Skin of body (tissue), 1 donor: ENCODE measurements at regions not wholly inside any gene's neighbourhood (a gene's known extent, or its start where the extent isn't known, plus 50 kb on each side); places are given as distances from the start of the nearest gene placed in this dataset.

Experiments used
- DNase-seq: peaks from one replicate; lab custom pipeline; 2025; lab: John Stamatoyannopoulos, UW

DNA sequence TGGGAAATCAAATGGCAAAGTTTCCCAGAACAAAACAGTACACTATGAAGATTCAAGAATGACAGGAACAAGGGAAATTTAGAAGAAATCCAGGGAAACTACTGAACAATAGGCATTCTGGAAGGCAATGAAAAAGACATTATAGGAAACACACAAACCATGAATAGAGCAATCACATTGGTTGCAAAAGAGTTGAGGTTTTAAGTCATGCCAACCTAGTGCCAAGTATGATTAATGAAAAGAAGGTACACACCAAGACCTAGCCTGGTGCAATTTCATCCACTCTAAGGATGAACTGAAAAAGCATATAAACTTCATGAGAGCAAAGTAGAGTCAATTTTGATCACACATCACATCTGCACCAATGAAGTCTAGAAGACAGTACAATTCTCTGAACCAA lies 326.9 kb downstream of the PDHA2 start:
- no peak for DNase-seq

DNA sequence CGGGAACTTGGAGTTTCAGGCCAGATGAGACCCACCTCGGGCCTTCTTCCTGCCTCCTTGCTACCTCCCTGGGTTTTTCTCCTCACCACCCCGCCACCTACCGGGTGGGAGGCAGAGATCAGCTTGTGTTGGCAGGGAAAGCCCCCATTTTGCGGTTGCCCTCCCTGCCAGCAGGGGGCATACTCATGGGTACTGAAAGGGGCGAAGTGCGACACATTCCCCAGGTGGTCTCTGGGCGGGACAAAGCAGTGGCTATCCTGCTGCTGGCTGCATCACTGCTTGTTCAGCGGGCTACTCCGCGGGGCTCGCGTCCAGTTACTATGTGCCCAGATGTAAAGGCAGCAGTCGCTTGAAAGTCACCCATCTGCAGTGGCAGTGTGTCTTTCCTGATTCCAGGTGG lies 330.3 kb downstream of the PDHA2 start:
- no peak for DNase-seq

DNA sequence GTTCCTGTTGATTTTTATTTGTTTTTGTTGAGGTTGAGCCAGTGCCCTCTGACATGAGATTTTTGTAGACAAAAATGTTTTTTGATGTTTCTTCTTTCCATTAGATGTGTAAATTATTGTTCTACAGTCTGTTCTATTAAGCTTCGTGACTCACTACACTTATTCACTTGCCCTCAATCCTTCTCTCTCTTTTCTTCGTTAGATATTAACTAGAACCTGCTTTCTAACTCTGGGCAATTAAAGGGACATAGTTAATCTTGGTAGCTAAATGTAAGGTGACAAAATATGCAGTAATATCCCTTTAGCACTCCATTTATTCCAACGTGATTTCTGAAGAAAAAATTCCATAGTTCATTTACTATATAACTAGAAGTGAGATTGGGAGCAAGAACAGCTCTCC lies 333.9 kb downstream of the PDHA2 start:
- no peak for DNase-seq

DNA sequence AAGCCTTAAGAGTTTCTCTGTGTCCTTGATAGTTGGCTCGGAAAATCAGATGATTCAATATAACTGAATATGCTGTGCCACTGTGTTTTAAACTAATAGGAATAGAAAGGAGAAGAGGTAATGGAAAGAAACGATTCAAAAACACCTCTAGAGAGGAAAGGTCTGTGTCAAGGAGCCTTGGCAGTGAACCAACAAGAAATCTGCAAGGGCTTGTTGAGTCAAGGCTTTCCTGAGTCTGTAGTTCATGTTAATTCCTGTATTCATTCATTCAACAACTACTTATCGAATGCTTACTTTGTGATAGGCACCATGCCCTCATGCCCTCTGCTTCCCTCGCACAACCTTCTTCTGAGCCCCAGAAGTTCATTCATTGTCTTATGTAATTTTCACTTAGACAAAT lies 336.0 kb downstream of the PDHA2 start:
- DNase-seq = no peak

DNA sequence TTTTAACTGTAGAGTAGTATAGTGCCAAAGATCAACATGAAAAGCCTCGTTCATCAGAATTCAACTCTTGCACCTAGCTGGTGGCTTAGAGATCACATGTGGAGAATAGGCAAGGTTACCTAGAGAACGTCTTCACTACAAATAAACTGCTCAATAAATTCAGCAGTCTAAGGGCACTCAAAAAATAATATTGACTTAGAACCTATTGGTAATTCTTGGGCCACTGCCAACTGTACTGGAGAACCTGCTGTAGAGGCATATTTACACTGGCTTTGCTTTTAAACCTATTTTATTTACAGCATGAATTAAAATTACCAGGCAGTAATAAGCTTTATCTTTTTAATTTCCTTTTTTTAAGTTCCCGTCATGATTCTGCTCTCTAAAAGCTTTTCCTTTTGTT lies 343.7 kb downstream of the PDHA2 start:
- DNase-seq = no peak

DNA sequence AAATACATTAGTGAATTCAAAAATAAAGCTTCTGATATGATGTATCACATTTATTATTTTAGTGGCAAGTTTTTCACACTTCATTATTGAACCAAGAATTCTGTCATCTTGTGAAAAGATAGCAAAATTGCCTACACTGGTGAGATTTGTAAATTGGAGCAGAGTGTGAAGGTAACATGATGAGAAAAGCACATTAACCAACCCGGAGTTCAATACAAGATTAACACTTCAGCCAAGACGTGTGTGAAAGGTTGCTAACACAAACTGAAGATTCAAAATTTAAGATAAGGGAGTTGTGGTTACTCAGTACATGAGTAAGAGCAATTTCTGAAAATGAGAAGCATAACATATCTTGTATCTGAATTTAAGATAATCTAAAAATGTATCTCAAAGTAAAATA lies 346.7 kb downstream of the PDHA2 start:
- no peak for DNase-seq

DNA sequence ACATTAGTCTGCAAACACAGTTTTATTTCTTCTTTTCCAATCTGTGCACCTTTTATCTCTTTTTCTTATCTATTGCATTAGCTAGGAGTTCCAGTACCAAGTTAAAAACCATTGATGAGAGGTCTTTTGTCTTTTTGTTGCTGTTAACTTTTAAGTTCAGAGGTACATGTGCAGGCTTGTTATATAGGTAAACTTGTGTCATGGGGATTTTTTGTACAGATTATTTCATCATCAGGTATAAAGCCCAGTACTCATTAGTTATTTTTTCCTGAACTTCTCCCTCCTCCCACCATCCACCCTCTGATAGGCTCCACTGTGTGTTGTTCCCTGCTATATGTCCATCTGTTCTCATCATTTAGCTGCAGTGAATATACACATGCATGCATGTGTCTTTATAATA lies 349.9 kb downstream of the PDHA2 start:
- DNase-seq = no peak

DNA sequence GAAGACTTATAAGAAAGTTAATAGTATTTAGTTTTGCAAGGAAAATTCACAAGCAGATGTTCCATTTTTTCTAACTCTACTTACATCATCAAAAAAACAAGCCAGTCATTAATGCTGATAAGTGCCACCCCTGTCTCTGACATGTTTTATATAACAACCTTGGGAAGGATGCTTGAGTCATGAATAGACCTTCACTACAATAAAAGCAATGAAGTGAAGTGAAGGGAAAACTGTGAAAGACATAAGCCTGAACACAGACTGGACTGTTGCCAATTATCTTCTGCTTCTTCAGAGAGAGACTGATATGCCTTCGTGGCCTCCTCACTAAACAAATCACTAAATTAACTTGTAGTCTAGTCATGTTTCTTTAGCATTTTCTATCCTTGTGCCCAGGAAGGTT lies 353.2 kb downstream of the PDHA2 start:
- no peak for DNase-seq

DNA sequence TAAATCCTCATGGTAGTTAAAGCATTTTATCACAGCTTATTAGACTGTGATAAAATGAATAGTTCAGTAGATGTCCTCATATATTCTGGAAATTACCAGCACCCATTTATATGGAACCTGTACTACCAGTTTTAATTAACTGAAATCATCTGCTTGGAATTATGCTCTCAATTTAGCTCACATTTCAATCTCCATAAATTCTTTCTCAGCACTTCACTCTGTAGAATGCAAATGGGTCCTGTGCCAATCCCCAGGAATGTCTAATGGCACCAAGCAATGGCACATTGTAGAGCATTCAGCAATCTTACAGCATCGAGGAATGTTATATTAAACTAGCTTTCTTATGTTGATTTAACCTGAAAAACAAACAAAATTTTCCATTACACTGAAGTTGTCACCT lies 355.1 kb downstream of the PDHA2 start:
- DNase-seq = no peak

DNA sequence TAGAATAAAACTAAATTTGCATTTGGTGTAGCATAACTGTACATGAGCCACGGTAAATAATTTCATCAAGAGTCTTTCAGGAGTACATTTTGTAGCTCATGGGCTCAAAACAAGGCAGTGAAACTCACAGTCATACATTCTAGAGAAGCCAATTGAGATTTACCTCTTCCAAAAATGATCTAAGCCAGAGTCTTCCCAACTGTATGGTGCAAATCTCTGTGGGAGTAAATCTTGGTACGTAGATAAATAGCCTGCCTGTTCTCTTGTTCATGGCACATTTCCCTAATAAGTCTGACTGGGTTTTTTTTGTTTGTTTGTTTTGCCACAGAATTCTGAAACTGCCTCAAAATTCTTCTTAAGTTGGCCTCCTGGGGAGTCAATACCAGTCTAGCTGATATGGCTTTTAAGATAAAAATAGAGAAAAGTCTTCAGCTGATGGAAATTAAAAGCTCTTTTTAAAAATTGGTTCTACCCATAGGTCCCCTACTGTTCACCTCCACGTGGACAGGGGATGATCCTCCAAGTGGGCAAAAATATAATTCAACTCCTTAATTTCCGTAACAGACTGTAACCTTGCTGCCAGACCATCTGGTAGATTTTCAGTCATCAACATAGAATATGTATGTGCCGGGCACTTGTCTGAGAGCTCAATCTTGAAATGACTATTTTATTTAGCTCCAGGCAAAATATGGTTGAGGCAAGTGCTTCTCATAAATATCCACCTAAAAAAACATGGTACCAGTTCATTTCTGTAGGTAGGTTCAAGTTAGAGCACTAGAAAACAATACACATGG lies 365.4 kb downstream of the PDHA2 start:
- no peak for DNase-seq

DNA sequence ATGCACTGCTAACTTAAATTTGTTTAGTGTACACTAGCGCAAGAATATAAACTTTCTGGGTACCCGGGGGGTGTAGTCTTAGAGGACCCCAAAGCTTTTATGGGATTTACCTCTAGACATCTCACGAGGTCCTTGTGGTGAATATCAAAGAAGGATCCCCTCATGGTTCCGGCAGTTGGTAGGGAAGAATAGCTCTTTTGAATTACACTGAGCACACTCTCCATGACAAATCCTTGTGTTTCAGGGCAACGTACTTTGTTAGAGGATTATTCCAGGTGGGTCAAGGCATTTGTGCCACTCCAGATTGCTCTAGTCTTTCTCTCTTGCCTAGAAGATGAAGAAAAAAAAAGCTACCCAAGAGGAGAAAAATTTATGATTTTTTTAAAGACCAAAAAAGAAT lies 387.6 kb downstream of the PDHA2 start:
- no peak for DNase-seq

DNA sequence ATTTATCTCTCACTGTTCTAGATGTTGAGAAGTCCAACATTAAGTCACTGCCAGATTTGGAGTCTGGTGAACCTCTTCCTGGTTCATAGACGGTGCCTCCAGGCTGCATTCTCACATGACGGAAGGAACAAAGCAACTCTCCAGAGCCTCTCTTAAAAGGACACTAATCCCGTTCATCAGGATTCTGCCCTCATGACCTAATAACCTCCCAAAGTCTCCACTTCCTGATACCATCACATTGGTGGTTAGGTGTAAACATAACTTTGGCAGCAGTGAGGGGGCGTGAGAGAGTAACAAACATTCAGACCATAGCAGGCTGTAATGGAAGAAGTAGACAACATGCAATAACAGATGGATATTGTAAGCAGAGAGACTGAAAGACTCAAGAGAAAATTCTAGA lies 388.6 kb downstream of the PDHA2 start:
- no peak for DNase-seq

DNA sequence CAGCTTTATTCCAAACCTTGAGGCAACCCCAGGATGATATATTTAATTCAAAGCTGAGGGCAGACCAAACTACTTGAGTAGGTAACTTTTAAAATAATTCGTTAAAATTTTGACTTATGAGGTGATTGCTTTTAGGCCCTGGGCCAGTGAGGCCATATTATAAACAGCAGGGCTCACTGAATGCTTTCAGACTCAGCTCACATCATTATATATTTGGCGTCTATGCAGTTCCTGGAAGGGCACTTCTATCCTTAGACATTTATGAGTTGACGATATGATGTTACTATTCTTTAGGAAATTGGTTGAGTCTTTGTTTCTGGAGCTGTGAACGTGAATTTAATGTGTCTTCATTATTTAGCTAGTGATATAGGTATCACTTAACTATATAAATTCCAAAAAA lies 400.1 kb downstream of the PDHA2 start:
- DNase-seq = no peak

DNA sequence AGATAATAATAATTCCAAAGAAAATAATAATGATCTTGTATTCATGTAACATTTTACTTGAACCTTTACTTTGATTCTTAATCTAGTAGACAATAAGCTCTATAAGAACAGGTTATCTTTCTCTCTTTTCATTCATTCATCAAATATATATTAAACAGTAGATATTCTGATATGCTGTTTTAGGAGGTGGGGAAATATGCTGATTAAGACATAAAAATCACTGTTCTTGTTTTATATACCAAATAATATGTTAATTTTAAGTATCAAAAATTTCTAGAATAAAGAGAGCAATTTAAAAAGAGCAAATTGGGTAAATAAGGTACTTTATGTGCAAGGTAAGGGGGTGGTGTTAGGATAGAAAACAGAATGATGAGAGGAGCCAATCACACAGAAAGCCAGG lies 401.9 kb downstream of the PDHA2 start:
- DNase-seq = no peak

DNA sequence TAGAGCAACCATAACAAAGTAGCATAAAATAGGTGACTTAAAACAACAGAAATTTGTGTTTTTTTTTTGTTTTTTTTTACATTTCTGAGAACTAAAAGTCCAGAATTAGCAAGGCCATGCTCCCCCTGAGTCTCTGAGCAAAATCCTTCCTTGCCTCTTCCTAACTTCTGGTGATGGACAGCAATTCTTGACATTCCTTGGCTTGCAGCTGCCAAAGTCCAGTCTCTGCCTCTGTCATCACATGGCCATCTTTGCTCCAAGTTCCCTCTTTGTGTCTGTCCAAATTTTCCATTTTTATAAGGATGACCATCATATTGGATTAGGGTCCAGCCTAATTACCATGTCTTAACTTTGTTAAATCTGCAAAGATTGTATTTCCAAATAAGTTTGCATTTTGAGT lies 407.2 kb downstream of the PDHA2 start:
- no peak for DNase-seq

DNA sequence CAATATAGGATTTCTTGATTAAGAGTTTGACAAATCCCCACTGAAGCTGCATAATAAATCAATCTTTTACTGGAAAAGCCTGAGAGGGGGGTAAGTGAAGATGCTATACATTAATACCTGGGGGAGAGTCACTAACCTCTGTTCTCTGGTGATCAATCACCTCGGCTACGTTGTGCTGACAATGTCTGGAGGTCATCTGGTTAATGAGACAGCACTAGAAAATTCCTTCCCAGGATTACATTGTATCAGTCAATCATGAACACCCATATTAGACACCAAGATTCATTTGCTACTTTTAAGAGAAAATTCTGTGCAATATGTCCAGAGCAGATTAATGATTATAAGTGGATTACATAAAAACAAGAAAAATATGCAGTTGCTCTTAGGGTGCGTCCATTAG lies 408.3 kb downstream of the PDHA2 start:
- no peak for DNase-seq

DNA sequence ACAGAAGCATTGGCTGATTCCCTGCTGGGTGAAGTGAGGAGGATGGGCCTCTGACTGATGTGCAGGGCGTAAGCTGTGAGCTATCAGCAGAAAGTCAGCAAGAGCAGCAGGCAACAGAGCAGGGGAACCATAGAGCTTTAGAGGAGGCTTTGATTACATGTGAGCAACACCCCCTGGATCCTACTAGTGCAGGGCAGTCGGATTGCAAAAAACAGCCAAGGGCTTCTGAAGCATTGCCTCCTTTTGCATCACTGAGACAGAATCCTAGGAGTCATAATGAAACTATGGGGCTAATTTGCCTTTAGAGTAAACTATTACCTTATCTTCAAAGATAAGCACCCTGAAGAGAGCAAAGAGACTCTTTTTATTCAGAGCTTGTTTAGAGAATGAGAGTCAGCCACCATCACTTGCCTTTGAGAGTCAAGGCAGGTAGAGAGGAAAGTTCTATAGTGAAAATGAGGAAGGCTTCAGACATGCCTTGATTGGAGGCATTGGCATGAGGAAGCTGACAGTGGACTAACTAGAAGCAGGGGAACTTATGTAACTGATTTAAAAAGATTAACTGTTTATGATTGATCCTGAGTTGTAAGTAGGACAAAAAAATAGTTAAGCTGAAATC lies 420.3 kb downstream of the PDHA2 start:
- no peak for DNase-seq

DNA sequence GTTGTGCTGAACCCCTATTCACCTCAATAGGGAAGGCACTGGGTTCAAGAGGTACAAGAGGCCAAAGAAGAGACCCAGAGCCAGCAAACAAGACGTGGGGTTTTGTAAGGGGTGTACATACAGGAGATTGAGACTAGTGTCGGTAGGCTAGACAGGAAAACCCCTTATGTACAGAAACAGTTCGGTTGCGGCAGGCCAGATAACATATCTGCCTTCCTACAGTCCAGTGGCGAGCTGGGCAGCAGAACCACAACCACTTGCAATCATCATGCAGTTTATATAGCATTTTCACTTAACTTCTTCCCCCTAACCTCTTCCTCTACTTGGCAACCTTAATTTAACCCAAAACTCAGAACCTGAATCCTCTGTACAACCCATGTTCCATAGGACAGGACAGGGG lies 422.2 kb downstream of the PDHA2 start:
- no peak for DNase-seq

DNA sequence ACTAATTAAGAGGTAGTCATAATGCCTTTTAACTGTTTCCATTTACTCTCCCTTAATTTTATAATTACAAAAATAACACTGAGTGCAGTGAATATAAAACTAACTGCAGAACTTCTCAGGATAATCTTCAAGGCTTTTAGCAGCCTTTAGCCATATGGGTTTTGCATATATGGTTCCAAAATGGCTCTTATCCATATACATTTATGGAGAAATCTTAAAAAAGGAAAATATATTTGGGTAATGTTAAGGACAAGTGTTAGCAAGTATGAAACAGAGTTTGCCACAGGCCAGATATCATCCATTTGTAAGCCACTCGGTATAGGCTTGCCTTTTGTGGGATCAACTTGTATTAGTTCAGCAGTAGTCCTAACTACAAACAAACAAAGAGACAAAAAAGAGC lies 423.4 kb downstream of the PDHA2 start:
- no peak for DNase-seq

DNA sequence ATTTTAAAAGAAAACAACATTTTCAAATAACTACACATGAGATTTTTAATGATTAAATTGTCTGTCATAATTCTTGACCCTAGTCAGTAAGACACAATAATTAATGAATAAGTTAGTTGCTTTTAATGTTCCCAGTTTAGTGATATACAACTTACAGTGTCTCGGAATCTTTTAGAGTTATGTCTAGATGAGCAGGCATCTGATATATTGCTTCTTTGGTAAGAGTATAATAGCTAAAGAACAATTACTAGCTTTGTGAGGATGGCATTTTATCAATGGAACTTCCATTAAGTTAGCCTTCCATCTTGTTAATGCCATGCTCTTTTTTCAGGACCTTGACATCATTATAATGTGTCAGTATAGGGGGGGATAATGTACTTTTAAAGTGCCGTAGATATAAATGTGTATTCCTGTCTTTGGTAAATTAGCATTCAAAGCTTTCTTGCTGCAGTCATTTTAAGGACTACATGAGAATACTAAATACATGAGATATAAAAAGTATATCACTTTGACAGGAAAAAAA lies 425.1 kb downstream of the PDHA2 start:
- DNase-seq = no peak

DNA sequence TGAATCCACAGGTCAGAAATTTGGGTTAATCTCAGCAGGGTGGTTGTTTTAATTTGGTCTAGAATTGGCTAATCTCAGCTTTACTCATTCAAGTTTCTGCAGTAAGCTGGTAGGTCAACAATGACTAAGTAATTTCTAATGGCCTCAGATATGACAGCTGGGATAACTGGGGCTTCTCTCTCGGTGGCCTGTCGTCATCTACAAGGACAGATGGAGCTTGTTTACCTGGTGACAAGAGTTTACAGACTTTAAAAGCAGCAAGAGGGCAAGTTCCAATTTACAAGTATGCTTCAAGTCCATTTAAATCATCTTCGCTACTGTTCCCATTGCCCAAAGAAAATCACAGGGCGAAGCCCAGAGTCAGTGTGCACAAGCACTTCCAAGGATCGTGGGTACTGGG lies 453.9 kb downstream of the PDHA2 start:
- no peak for DNase-seq

DNA sequence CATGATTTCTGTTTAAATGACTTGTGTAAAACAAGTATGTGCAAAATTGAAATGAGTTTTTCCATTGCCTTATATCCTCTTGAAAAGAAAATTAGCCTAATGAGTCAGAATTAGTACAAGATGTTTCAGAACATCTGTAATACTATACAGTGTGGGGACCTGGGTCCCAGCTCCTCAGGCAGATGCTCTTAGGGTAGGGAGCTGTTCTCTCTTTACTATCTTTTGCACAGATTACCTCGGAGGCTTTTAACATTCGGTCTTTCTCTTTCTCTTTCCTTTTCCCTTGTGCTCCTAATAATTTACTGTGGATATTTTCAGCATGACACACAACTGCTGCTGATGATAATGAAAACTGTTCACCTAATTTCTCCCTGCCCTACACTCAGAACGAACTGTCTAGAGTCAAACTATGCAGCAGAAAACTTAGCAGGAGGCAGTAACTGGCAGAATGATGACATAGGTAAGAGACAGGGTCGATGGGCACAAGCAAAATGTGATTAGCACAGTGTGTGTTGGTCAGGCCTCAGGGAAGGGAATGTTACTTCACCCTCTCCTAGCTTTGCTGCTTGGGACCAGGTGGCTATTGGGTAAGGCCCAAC lies 455.3 kb downstream of the PDHA2 start:
- DNase-seq = no peak

DNA sequence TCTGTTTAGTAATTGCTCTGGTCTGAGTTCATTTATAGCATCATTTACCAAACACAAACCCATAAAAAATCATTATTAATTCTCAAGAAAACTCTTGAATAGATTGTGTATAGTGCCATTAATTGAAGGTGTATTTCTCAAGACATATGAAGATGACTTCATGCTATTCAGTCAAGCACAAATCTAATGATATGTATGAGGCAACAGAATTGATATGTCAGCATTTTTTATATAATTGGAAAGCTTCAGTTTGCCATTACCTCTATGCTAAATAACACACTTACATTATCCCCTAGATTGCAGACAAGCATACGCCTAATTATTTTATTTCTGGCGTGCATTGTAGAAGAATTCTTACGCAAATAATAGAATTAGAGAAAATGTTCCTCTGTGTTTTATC lies 461.8 kb downstream of the PDHA2 start:
- DNase-seq = no peak
